ENCODE measurements at regions not wholly inside any gene's neighbourhood (a gene's known extent, or its start where the extent isn't known, plus 50 kb on each side); places are given as distances from the start of the nearest gene placed in this dataset.

GRCh38 chr13:84677836-84678235 lies 795.6 kb upstream of the SLITRK1 start:
- in situ Hi-C loops (cut with MboI; ENCODE audit: low sequenced_read_pairs): no loop called here
- BruUV-seq (replicated peaks): no TSS peak
- Histone ChIP-seq H3K9ac (ENCODE audit: low read depth, low read length) (no peak overlapping the region), H3K4me2 (ENCODE audit: low read depth, low read length) (no peak overlapping the region), H3K79me1 (ENCODE audit: low read depth in 1 of 2, low read length in 2 of 2) (no peaks in the 10 kb centered on the region), H4K8ac (ENCODE audit: low read depth in 2 of 2, low read length in 2 of 2) (no peak overlapping the region), H3K9me3 (ENCODE audit: control insufficient read depth, insufficient read depth, low read length) (no peaks in the 10 kb centered on the region), H3K14ac (replicated peaks; ENCODE audit: low read depth, low read length) (no peak overlapping the region), H3K27ac (ENCODE audit: insufficient read depth, low read length) (no peak overlapping the region), H2AFZ (replicated peaks; ENCODE audit: low read length, poor library complexity) (no peak overlapping the region), H3K4me1 (ENCODE audit: control insufficient read depth, insufficient read depth, low read length) (no peaks in the 10 kb centered on the region), H2AK9ac (replicated peaks; ENCODE audit: low read depth, low read length, poor library complexity) (no peak overlapping the region), H3K4ac (ENCODE audit: low read depth, low read length) (no peak overlapping the region), H4K5ac (ENCODE audit: low read depth, low read length) (no peak overlapping the region), H3K27me3 (ENCODE audit: control insufficient read depth, insufficient read depth, low read length) (no peaks in the 10 kb centered on the region), H3K36me3 (ENCODE audit: control insufficient read depth, insufficient read depth, low read length) (no peaks in the 10 kb centered on the region), H2BK5ac (ENCODE audit: low read depth, low read length, poor library complexity, severe bottlenecking) (no peak overlapping the region), H4K91ac (ENCODE audit: insufficient read depth, low read depth, low read length) (no peak overlapping the region), H4K20me1 (ENCODE audit: insufficient read depth, low read length) (no peaks in the 10 kb centered on the region), H2AK5ac (ENCODE audit: low read depth, low read length) (no peak overlapping the region), H2BK20ac (ENCODE audit: low read depth, low read length) (no peak overlapping the region), H3K18ac (ENCODE audit: low read depth, low read length) (no peak overlapping the region), H3K23ac (ENCODE audit: low read depth, low read length) (no peak overlapping the region), H2BK120ac (ENCODE audit: low read depth, low read length) (no peak overlapping the region), H3K9me1 (ENCODE audit: insufficient read depth, low read length) (no peaks in the 10 kb centered on the region), H2BK15ac (ENCODE audit: low read depth, low read length) (no peak overlapping the region), H3K4me3 (ENCODE audit: insufficient read depth, low read depth, low read length) (no peak overlapping the region), H3K56ac (ENCODE audit: extremely low read depth, insufficient read depth, low read length) (no peak overlapping the region)
- no peak for ATAC-seq (ENCODE audit: low read depth)
- ChIA-PET CTCF (no interaction called here), POLR2A (ENCODE audit: unreplicated experiment) (no interaction called here)
- no peak for DNase-seq
- intact Hi-C loops (cut with micrococcal nuclease): no loop called here
- dilution Hi-C loops (cut with HindIII; ENCODE audit: low sequenced_read_pairs, unreplicated experiment): no loop called here
- no CpG with 5 or more reads among the region's 2 CpGs for WGBS, 2 experiments (ENCODE audit: extremely low coverage in 2 of 2, insufficient read length in 1 of 2)
- TF ChIP-seq SMC3 (IDR thresholded peaks at IDR 0.05; ENCODE audit: low read depth, low read length) (no peak), RCOR1 (IDR thresholded peaks at IDR 0.05; ENCODE audit: insufficient replicate concordance, low read length) (no peak), POLR2A (IDR thresholded peaks at IDR 0.05; ENCODE audit: low read depth, low read length) (no peak), MAFK (IDR thresholded peaks at IDR 0.05; ENCODE audit: low read depth, low read length) (no peak), RAD21 (IDR thresholded peaks at IDR 0.05; ENCODE audit: low read length) (no peak)

Data from IMR-90 (cell line).